Choroid plexus epithelial cell (primary cell): ENCODE measurements at regions not wholly inside any gene's neighbourhood (a gene's known extent, or its start where the extent isn't known, plus 50 kb on each side); places are given as distances from the start of the nearest gene placed in this dataset.

Source experiments
- DNase-seq: peaks from one replicate; pipeline ENCODE4 v3.0.0-alpha.2; 2010; ENCODE audit warnings: low read depth
- H3K4me3 ChIP-seq: 2 replicates; pipeline ENCODE4 v1.5.1; 2011; ENCODE audit warnings: low read depth, mild to moderate bottlenecking, control low read depth, low read length, moderate library complexity
- TF ChIP-seq, protein P1 (sequence below): conservative IDR thresholded peaks from 2 replicates; pipeline ENCODE4 v1.5.1; 2011; ENCODE audit warnings: low read depth, mild to moderate bottlenecking, control low read depth, inconsistent platforms, low read length, moderate library complexity

DNA sequence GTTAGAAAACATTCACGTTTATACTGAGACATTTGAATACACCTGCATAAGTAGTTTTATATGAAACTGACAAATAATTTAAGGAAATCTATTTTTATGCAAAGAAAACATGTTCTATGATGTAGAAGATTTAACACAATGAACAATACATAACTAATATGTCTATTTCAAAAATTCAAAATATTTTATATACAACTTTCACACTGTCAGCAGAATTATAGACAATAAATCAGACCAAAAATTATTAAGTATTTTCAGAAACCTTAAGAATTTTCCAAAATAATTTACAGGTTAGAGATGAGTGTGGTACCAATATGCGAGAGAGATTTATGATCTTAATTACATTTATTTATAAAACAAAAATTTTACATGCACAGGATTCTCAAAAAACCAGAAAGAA is 1561.0 kb upstream of the ZEB2 start:
- TF ChIP-seq, protein P1, sequence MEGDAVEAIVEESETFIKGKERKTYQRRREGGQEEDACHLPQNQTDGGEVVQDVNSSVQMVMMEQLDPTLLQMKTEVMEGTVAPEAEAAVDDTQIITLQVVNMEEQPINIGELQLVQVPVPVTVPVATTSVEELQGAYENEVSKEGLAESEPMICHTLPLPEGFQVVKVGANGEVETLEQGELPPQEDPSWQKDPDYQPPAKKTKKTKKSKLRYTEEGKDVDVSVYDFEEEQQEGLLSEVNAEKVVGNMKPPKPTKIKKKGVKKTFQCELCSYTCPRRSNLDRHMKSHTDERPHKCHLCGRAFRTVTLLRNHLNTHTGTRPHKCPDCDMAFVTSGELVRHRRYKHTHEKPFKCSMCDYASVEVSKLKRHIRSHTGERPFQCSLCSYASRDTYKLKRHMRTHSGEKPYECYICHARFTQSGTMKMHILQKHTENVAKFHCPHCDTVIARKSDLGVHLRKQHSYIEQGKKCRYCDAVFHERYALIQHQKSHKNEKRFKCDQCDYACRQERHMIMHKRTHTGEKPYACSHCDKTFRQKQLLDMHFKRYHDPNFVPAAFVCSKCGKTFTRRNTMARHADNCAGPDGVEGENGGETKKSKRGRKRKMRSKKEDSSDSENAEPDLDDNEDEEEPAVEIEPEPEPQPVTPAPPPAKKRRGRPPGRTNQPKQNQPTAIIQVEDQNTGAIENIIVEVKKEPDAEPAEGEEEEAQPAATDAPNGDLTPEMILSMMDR, result no peak
- DNase-seq, result no peak
- no peak overlapping the region for H3K4me3 ChIP-seq

DNA sequence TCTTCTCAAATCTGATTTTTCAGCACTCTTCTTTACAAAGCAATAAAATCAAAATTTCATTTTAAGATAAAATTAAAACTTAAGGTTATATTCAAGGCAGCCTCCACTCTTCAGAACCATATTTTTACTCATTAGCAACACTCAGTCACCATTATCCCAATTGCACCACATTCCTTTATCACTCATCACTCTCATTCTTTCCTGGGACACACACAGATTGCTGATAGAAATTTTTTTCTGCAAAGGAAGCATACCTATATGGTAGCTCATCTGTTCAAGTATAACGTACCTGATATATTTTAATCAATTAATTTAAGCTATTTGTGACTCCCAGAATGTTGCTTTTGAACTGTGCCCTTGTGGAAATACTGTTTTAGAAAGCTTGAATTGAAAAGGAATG is 1559.3 kb upstream of the ZEB2 start:
- no peak overlapping the region for H3K4me3 ChIP-seq
- DNase-seq, result peak; percentile 12
- TF ChIP-seq, protein P1, result no peak

DNA sequence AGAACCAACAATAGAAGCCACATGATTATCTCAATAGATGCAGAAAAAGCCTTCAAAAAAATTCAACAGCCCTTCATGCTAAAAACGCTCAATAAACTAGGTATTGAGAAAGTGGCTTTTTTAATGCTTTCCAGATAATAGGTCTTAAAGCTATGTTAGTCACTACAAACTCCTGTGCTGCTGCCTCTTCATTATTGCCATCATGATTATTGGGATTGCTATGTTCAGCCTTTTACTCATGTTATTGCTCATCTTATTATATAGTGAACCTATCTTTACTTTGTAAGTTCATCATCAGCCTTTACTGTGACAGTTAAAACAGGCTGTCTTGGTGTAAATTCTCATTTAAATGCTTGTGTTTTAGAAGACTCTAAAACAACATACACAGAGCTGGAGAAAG is 1557.2 kb upstream of the ZEB2 start:
- TF ChIP-seq, protein P1, result no peak
- DNase-seq, result no peak
- H3K4me3 ChIP-seq, result no peak overlapping the region

DNA sequence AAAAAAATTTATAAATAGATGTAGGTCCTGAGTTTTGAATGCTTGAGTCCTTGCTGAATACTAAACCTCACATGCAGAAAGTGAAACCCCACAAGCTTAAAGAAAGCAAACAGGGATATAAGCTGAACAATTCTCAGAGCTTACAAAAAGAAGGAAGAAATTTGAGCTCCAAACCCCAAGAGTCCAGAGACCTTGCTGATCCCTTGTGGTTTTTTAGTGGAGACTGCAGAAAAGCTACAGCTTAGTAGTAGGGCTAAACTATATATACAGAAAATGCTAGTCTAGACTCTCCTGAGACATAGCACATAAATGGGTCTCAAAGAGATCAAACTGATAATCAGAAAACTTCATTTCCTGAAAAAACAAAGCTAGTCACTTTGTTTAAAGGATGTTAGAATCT is 1548.1 kb upstream of the ZEB2 start:
- TF ChIP-seq, protein P1, result no peak
- no peak overlapping the region for H3K4me3 ChIP-seq
- peak; percentile 71 for DNase-seq

DNA sequence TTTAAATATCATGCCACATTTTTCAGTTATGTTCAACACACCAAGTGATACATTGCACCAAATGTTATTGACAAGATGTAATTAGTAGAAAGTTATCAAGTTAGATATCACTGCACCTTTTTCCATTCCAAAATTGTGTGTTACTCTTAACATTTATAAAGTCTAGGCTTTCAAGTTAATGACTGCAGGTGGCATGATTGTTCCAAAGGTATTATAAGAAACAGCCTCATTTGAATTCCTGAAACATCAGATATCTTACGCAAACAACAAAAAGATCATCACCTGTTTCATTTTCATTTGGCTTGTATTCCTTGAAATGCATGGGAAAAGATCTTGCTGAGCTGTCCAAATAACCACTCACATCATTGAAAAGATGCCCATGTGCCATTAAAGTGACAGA is 1528.2 kb upstream of the ZEB2 start:
- DNase-seq, result no peak
- H3K4me3 ChIP-seq, result no peak overlapping the region
- TF ChIP-seq, protein P1, result no peak

DNA sequence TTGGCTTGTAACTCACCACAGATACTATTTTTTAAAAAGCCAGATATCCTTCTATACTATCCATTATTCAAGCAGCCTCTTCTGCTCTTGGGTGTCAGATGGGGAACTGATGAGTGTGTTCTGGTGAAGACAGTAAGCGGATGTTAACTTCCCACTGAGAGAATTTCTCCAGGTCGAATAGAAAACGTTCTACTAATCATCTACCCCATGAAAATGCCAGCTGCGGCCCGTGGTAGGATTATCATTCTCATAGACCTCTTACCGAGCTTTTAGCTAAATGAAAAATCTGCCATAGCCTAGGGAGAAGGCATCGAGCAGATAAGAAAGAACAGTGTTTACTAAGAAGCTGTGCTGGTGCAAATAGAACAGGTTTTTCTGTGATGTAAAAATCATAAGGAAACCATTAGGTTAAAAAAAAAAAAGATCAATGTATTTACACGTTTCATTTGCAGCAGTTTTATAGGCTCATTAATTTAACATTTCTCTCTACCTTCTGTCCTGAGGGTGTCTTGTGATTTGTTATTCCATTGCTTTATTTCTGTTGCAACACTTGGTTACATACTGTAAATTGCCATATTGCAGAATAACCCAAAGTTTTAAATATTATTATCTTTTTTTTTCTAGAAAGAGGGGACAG is 1521.5 kb upstream of the ZEB2 start:
- H3K4me3 ChIP-seq, result no peak overlapping the region
- no peak for DNase-seq
- TF ChIP-seq, protein P1, result no peak

DNA sequence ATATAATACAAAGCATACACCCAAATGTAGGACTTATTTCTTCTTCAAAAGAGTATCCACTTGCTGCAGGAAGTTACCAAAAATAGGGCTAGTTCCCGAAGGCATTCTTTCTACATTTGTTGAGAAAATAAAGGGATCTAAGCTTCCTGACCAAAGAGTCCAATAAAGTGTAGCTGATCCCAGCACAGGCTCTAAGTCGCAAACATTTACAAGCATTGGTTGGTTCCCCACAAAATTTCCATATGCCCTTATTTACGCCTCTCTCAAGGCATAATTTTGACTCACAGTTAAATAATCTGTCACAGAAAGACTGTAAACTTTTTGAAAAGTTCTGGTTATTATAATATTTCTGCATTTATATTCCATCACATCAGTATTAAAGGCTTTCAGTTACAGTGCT is 1520.1 kb upstream of the ZEB2 start:
- no peak overlapping the region for H3K4me3 ChIP-seq
- TF ChIP-seq, protein P1, result no peak
- no peak for DNase-seq
